GM23338 (cell line): ENCODE measurements at regions not wholly inside any gene's neighbourhood (a gene's known extent, or its start where the extent isn't known, plus 50 kb on each side); places are given as distances from the start of the nearest gene placed in this dataset.
A peak's percentile ranks its signal among the peaks of the same experiment; 100 is the strongest.

Source experiments
- ATAC-seq: fragments of 200-7000 bp; cut with Tn5 transposase; 3 replicates; pipeline ENCODE4 v1.9.1; 2020
- DNase-seq: peaks from one replicate; pipeline ENCODE4 v3.0.0-alpha.2; 2015; ENCODE audit warnings: low spot score
- H2AFZ ChIP-seq: fragments of 200-600 bp; sonication (generic); 2 replicates; pipeline ENCODE4 v1.8.0; 2016; ENCODE audit warnings: antibody characterized with exemption, mild to moderate bottlenecking, moderate library complexity
- H3F3A ChIP-seq: fragments of 200-600 bp; sonication (generic); replicated peaks from 2 replicates; pipeline ENCODE4 v1.8.0; 2017; ENCODE audit warnings: antibody characterized with exemption, mixed run types, low read depth
- H3K27ac ChIP-seq: fragments of 200-600 bp; sonication (generic); 2 replicates; pipeline ENCODE4 v1.6.1; 2016; ENCODE audit warnings: low read depth
- H3K27me3 ChIP-seq: fragments of 200-600 bp; sonication (generic); 2 replicates; pipeline ENCODE4 v1.8.0; 2016; ENCODE audit warnings: mild to moderate bottlenecking, mixed run types, moderate library complexity; ENCODE audit not compliant: insufficient read depth
- H3K36me3 ChIP-seq: fragments of 200-600 bp; sonication (generic); 2 replicates; pipeline ENCODE4 v1.8.0; 2016; ENCODE audit warnings: mild to moderate bottlenecking; ENCODE audit not compliant: insufficient read depth
- H3K4me1 ChIP-seq: fragments of 200-600 bp; sonication (generic); 2 replicates; pipeline ENCODE4 v1.8.0; 2016; ENCODE audit warnings: mild to moderate bottlenecking, moderate library complexity; ENCODE audit not compliant: insufficient read depth
- H3K4me2 ChIP-seq: fragments of 200-600 bp; sonication (generic); 2 replicates; pipeline ENCODE4 v1.7.1; 2017; ENCODE audit warnings: mixed run types
- H3K4me3 ChIP-seq: fragments of 200-600 bp; sonication (generic); 2 replicates; pipeline ENCODE4 v1.6.1; 2016; ENCODE audit warnings: mixed run types
- H3K79me2 ChIP-seq: fragments of 200-600 bp; sonication (generic); replicated peaks from 2 replicates; pipeline ENCODE4 v1.8.0; 2017; ENCODE audit warnings: mild to moderate bottlenecking; ENCODE audit not compliant: insufficient read depth
- H3K9me2 ChIP-seq: fragments of 200-600 bp; sonication (generic); 2 replicates; pipeline ENCODE4 v1.8.0; 2017; ENCODE audit not compliant: insufficient read depth
- H4K20me1 ChIP-seq: fragments of 200-600 bp; sonication (generic); replicated peaks from 2 replicates; pipeline ENCODE4 v1.8.0; 2017; ENCODE audit warnings: mild to moderate bottlenecking; ENCODE audit not compliant: insufficient read depth
- H3K27ac Mint-ChIP-seq: 2 replicates; pipeline ENCODE4 v1.8.0; 2020; ENCODE audit warnings: inconsistent platforms, mild to moderate bottlenecking, moderate library complexity, mixed read lengths
- H3K27me3 Mint-ChIP-seq: 3 replicates; pipeline ENCODE4 v1.8.0; 2022; ENCODE audit warnings: low read depth, mild to moderate bottlenecking, moderate library complexity, mixed read lengths, inconsistent platforms; ENCODE audit not compliant: insufficient read depth, poor library complexity
- H3K36me3 Mint-ChIP-seq: 3 replicates; pipeline ENCODE4 v1.8.0; 2021; ENCODE audit warnings: low read depth, mild to moderate bottlenecking, inconsistent platforms, moderate library complexity, mixed read lengths
- H3K4me1 Mint-ChIP-seq: 3 replicates; pipeline ENCODE4 v1.8.0; 2020; ENCODE audit warnings: mild to moderate bottlenecking, inconsistent platforms, mixed read lengths
- H3K4me3 Mint-ChIP-seq: 3 replicates; pipeline ENCODE4 v1.8.0; 2021; ENCODE audit warnings: moderate library complexity, mild to moderate bottlenecking, inconsistent platforms, mixed read lengths
- H3K9me3 Mint-ChIP-seq: 3 replicates; pipeline ENCODE4 v1.8.0; 2020; ENCODE audit warnings: moderate library complexity, mild to moderate bottlenecking, inconsistent platforms, mixed read lengths
- ETS1 ChIP-seq: IDR thresholded peaks from 2 replicates; pipeline ENCODE4 v1.6.1; 2016; ENCODE audit warnings: antibody characterized with exemption
- EZH2 ChIP-seq: fragments of 200-600 bp; sonication (generic); IDR thresholded peaks from one replicate; pipeline ENCODE4 v1.8.0; 2017; ENCODE audit warnings: antibody characterized with exemption, mild to moderate bottlenecking, low read depth; ENCODE audit not compliant: unreplicated experiment
- EZH2phosphoT487 ChIP-seq: fragments of 200-600 bp; sonication (generic); IDR thresholded peaks from one replicate; pipeline ENCODE4 v1.8.1; 2018; ENCODE audit warnings: antibody characterized with exemption; ENCODE audit not compliant: unreplicated experiment
- NANOG ChIP-seq: IDR thresholded peaks from 2 replicates; pipeline ENCODE4 v1.6.1; 2016; ENCODE audit warnings: antibody characterized with exemption, borderline replicate concordance
- POLR2AphosphoS5 ChIP-seq: IDR thresholded peaks from 2 replicates; pipeline ENCODE4 v1.6.1; 2016; ENCODE audit warnings: antibody characterized with exemption, low read depth
- STAT1 ChIP-seq: IDR thresholded peaks from one replicate; pipeline ENCODE4 v1.6.1; 2016; ENCODE audit warnings: antibody characterized with exemption; ENCODE audit not compliant: unreplicated experiment
- ZNF114 ChIP-seq: fragments of 250-450 bp; sonication (Bioruptor Pico); IDR thresholded peaks from 2 replicates; pipeline ENCODE4 v1.5.0; 2020; ENCODE audit warnings: mild to moderate bottlenecking, moderate library complexity
- TF ChIP-seq, protein P1 (sequence below): IDR thresholded peaks from one replicate; pipeline ENCODE4 v1.6.1; 2018; ENCODE audit warnings: antibody characterized with exemption; ENCODE audit not compliant: unreplicated experiment
- TF ChIP-seq, protein P2 (sequence below), 2 experiments: fragments of 200-600 bp in 1 of 2; sonication (generic) in 1 of 2; conservative IDR thresholded peaks; 2 replicates each; pipeline versions ENCODE4 v1.5.1 to v1.6.1; 2016 to 2017; ENCODE audit warnings: antibody characterized with exemption in 2 of 2, low read depth in 2 of 2, mild to moderate bottlenecking in 2 of 2, moderate library complexity in 1 of 2

GRCh38 chr13:26480246-26480855 lies 77.1 kb upstream of the WASF3 start:
- H3K27ac ChIP-seq, result no peak overlapping the region

More at GRCh38 chr13:26480246-26480855, 77.1 kb upstream of the WASF3 start:
- Mint-ChIP-seq H3K27ac (no peak overlapping the region), H3K27me3 (peaks cover 7% of the 10 kb centered on the region), H3K4me1 (peaks cover 33% of the 10 kb centered on the region), H3K4me3 (no peak overlapping the region), H3K36me3 (no peaks in the 10 kb centered on the region; the same call in 2 of the 3 replicates), H3K9me3 (no peaks in the 10 kb centered on the region)
- no peaks in the 10 kb centered on the region for H3K79me2 ChIP-seq
- TF ChIP-seq EZH2 (no peak), EZH2phosphoT487 (no peak), ETS1 (no peak), NANOG (no peak), STAT1 (no peak), ZNF114 (CRISPR knock-in tag) (no peak), POLR2AphosphoS5 (no peak)
- TF ChIP-seq, protein P1, sequence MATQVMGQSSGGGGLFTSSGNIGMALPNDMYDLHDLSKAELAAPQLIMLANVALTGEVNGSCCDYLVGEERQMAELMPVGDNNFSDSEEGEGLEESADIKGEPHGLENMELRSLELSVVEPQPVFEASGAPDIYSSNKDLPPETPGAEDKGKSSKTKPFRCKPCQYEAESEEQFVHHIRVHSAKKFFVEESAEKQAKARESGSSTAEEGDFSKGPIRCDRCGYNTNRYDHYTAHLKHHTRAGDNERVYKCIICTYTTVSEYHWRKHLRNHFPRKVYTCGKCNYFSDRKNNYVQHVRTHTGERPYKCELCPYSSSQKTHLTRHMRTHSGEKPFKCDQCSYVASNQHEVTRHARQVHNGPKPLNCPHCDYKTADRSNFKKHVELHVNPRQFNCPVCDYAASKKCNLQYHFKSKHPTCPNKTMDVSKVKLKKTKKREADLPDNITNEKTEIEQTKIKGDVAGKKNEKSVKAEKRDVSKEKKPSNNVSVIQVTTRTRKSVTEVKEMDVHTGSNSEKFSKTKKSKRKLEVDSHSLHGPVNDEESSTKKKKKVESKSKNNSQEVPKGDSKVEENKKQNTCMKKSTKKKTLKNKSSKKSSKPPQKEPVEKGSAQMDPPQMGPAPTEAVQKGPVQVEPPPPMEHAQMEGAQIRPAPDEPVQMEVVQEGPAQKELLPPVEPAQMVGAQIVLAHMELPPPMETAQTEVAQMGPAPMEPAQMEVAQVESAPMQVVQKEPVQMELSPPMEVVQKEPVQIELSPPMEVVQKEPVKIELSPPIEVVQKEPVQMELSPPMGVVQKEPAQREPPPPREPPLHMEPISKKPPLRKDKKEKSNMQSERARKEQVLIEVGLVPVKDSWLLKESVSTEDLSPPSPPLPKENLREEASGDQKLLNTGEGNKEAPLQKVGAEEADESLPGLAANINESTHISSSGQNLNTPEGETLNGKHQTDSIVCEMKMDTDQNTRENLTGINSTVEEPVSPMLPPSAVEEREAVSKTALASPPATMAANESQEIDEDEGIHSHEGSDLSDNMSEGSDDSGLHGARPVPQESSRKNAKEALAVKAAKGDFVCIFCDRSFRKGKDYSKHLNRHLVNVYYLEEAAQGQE, result no peak
- TF ChIP-seq, protein P2, sequence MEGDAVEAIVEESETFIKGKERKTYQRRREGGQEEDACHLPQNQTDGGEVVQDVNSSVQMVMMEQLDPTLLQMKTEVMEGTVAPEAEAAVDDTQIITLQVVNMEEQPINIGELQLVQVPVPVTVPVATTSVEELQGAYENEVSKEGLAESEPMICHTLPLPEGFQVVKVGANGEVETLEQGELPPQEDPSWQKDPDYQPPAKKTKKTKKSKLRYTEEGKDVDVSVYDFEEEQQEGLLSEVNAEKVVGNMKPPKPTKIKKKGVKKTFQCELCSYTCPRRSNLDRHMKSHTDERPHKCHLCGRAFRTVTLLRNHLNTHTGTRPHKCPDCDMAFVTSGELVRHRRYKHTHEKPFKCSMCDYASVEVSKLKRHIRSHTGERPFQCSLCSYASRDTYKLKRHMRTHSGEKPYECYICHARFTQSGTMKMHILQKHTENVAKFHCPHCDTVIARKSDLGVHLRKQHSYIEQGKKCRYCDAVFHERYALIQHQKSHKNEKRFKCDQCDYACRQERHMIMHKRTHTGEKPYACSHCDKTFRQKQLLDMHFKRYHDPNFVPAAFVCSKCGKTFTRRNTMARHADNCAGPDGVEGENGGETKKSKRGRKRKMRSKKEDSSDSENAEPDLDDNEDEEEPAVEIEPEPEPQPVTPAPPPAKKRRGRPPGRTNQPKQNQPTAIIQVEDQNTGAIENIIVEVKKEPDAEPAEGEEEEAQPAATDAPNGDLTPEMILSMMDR (conservative IDR thresholded peaks at IDR 0.05; ENCODE audit: low read depth in 2 of 2), result no peak
- H3K4me3 ChIP-seq, result no peak overlapping the region
- DNase-seq, result no peak
- peaks cover 16% of the 10 kb centered on the region for H3F3A ChIP-seq
- H3K4me1 ChIP-seq, result peaks cover 12% of the 10 kb centered on the region
- H3K4me2 ChIP-seq, result no peak overlapping the region
- no peaks in the 10 kb centered on the region for H4K20me1 ChIP-seq
- peak overlapping the region; percentile 36; the same call in 1 of the 2 replicates for H2AFZ ChIP-seq
- H3K9me2 ChIP-seq, result no peaks in the 10 kb centered on the region; the same call in 1 of the 2 replicates
- ATAC-seq, result no peak
- H3K36me3 ChIP-seq, result no peaks in the 10 kb centered on the region
- H3K27me3 ChIP-seq, result no peaks in the 10 kb centered on the region
